ENCODE measurements at regions not wholly inside any gene's neighbourhood (a gene's known extent, or its start where the extent isn't known, plus 50 kb on each side); places are given as distances from the start of the nearest gene placed in this dataset.

DNA sequence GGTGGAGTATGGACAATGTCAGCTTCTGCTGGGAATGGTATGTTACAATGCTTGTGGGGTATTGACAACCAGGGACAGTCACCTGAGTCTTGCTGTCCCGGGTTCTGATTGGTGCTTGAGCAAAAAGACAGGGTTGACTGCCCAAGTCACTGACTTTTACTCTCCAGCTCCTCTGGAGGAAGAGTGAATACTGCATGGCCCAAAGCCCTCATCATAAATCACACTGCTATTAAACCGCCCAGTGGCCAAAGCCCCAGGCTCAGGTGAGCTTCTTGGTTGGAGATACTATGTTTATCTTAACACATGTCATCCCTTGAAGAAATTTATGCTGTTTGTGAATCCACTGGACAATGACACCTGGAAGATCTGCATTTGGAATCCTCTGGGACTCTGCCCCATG is 90.0 kb upstream of the IGFBP3 start:
- H3K4me3 ChIP-seq, result no peak overlapping the region
- H3K27ac ChIP-seq, result no peak overlapping the region
- intact Hi-C loops (cut with DNase I), result no loop called here
- no peaks in the 10 kb centered on the region for H3K36me3 ChIP-seq
- no peaks in the 10 kb centered on the region for H3K9me3 ChIP-seq
- TF ChIP-seq, protein P1, sequence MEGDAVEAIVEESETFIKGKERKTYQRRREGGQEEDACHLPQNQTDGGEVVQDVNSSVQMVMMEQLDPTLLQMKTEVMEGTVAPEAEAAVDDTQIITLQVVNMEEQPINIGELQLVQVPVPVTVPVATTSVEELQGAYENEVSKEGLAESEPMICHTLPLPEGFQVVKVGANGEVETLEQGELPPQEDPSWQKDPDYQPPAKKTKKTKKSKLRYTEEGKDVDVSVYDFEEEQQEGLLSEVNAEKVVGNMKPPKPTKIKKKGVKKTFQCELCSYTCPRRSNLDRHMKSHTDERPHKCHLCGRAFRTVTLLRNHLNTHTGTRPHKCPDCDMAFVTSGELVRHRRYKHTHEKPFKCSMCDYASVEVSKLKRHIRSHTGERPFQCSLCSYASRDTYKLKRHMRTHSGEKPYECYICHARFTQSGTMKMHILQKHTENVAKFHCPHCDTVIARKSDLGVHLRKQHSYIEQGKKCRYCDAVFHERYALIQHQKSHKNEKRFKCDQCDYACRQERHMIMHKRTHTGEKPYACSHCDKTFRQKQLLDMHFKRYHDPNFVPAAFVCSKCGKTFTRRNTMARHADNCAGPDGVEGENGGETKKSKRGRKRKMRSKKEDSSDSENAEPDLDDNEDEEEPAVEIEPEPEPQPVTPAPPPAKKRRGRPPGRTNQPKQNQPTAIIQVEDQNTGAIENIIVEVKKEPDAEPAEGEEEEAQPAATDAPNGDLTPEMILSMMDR (IDR thresholded peaks at IDR 0.05), result no peak
- TF ChIP-seq POLR2AphosphoS5 (IDR thresholded peaks at IDR 0.05) (no peak), POLR2A (IDR thresholded peaks at IDR 0.05) (no peak)
- no peak for DNase-seq (ENCODE audit: low spot score)
- H3K4me1 ChIP-seq (replicated peaks), result no peaks in the 10 kb centered on the region
- no peaks in the 10 kb centered on the region for H3K27me3 ChIP-seq (replicated peaks; ENCODE audit: insufficient read depth)
- WGBS, result 81% methylated on average over 2 of the region's 2 CpGs

DNA sequence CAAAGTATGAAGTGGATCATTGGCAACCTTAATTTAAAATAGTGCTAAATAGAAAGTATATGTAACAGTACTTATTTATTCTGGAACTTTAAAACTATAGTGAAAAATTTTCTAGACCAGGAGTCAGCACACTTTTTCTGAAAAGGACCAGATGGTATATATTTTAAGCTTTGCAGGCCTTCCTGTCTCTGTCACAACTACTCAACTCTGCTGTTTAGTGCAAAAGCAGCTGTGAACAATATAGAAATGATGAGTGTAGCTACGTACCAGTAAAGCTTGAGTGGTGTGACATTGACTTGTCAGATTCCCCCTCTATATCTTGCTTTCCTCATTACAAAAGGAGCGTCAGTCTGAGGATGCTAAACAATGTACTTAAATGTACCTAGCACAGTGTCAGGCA is 88.1 kb upstream of the IGFBP3 start:
- 85% methylated on average over 2 of the region's 2 CpGs for WGBS
- no peaks in the 10 kb centered on the region for H3K27me3 ChIP-seq (replicated peaks; ENCODE audit: insufficient read depth)
- H3K4me3 ChIP-seq, result no peak overlapping the region
- no peaks in the 10 kb centered on the region for H3K4me1 ChIP-seq (replicated peaks)
- DNase-seq (ENCODE audit: low spot score), result no peak
- no peaks in the 10 kb centered on the region for H3K9me3 ChIP-seq
- intact Hi-C loops (cut with DNase I), result no loop called here
- H3K36me3 ChIP-seq, result no peaks in the 10 kb centered on the region
- TF ChIP-seq POLR2A (IDR thresholded peaks at IDR 0.05), result no peak
- TF ChIP-seq, protein P1 (IDR thresholded peaks at IDR 0.05), result no peak
- no peak for TF ChIP-seq POLR2AphosphoS5 (IDR thresholded peaks at IDR 0.05)
- no peak overlapping the region for H3K27ac ChIP-seq

DNA sequence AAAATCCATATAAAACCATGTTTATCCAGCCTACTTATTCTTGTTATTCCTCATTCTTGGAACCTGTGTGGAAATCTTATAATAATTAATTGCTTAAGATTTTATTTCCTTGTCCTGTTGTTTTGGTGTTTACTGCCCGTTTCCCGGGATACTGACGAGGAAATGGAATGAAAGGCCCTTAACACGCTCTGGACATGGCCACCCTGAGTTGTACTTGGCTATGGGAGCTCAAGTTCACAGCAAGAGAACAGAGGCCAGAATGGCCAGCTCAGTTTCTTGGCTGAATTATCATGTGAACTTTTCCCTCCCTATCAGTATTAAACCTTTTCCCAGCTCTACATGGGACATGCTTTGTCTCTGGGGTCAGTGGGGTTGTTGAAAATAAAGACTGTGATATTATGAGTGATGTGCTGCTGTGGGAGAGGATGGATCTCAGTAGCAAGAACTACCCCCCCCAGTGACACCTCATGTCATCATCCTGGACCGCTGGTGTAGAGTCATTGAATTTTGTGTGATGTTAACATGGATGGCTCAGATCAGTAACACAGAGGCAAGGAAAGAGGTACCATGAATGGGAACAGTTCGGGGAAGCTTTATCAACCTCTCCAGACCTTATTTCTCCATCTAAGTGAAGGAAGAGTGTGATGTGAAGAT is 87.0 kb upstream of the IGFBP3 start:
- DNase-seq (ENCODE audit: low spot score), result no peak
- Histone ChIP-seq H3K4me1 (replicated peaks) (no peaks in the 10 kb centered on the region), H3K4me3 (no peak overlapping the region), H3K27ac (no peak overlapping the region), H3K9me3 (no peaks in the 10 kb centered on the region), H3K27me3 (replicated peaks; ENCODE audit: insufficient read depth) (no peaks in the 10 kb centered on the region), H3K36me3 (no peaks in the 10 kb centered on the region)
- intact Hi-C loops (cut with DNase I), result no loop called here
- TF ChIP-seq, protein P1 (IDR thresholded peaks at IDR 0.05), result no peak
- no peak for TF ChIP-seq POLR2AphosphoS5 (IDR thresholded peaks at IDR 0.05)
- TF ChIP-seq POLR2A (IDR thresholded peaks at IDR 0.05), result no peak
- WGBS, result 63% methylated on average over 6 of the region's 6 CpGs

DNA sequence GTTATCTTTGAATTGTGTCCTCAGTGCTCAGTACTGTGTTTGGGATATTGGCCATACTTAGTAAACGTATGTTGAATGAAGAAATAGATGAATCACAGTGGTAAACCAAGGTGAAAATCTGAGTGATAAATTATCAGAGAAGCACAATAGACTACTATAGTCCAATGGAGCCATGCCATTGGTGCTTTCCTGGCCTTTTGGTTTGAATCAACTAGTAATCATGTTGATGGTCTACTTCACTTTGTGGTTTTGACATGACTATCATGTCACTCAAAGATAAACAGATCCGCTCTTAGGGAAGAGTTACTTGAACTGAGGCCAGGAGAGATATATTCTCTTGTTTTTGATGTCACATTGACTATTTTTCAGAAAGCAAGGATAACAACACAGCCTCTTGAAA is 86.1 kb upstream of the IGFBP3 start:
- Histone ChIP-seq H3K9me3 (no peaks in the 10 kb centered on the region), H3K4me1 (replicated peaks) (no peaks in the 10 kb centered on the region), H3K36me3 (no peaks in the 10 kb centered on the region), H3K27me3 (replicated peaks; ENCODE audit: insufficient read depth) (no peaks in the 10 kb centered on the region), H3K27ac (no peak overlapping the region), H3K4me3 (no peak overlapping the region)
- intact Hi-C loops (cut with DNase I), result no loop called here
- no peak for TF ChIP-seq POLR2A (IDR thresholded peaks at IDR 0.05)
- TF ChIP-seq, protein P1 (IDR thresholded peaks at IDR 0.05), result no peak
- no peak for TF ChIP-seq POLR2AphosphoS5 (IDR thresholded peaks at IDR 0.05)
- DNase-seq (ENCODE audit: low spot score), result no peak
- 78% methylated on average over 2 of the region's 2 CpGs for WGBS

DNA sequence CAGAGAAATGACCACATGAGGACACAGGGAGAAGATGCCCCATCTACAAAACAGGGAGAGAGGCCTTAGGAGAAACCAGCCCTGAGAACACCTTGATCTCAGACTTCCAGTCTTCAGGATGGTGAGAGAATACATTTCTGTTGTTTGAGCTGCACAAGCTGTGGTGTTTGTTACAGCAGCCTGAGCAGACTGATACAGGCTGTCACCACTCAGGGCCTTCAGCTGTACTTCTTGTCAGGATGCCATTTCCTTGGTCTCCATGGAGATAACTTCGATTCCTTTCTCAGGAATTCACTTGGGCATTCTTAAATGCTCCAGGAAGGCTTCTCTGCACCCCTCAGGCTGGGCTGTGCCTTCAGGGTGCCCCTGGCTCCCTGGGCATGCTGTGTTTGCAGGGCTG is 85.7 kb upstream of the IGFBP3 start:
- intact Hi-C loops (cut with DNase I), result no loop called here
- WGBS, result 64% methylated on average over 1 of the region's 1 CpG
- H3K27ac ChIP-seq, result no peak overlapping the region
- no peaks in the 10 kb centered on the region for H3K9me3 ChIP-seq
- no peaks in the 10 kb centered on the region for H3K4me1 ChIP-seq (replicated peaks)
- H3K4me3 ChIP-seq, result no peak overlapping the region
- TF ChIP-seq POLR2AphosphoS5 (IDR thresholded peaks at IDR 0.05) (no peak), POLR2A (IDR thresholded peaks at IDR 0.05) (no peak)
- TF ChIP-seq, protein P1 (IDR thresholded peaks at IDR 0.05), result no peak
- H3K27me3 ChIP-seq (replicated peaks; ENCODE audit: insufficient read depth), result no peaks in the 10 kb centered on the region
- H3K36me3 ChIP-seq, result no peaks in the 10 kb centered on the region
- DNase-seq (ENCODE audit: low spot score), result no peak
